ENCODE measurements at regions not wholly inside any gene's neighbourhood (a gene's known extent, or its start where the extent isn't known, plus 50 kb on each side); places are given as distances from the start of the nearest gene placed in this dataset.
"Not testable (repeated sequence)": the region's sequence is repeated elsewhere in the genome, so short reads cannot be mapped to it uniquely, and the experiment has no call there.

DNA sequence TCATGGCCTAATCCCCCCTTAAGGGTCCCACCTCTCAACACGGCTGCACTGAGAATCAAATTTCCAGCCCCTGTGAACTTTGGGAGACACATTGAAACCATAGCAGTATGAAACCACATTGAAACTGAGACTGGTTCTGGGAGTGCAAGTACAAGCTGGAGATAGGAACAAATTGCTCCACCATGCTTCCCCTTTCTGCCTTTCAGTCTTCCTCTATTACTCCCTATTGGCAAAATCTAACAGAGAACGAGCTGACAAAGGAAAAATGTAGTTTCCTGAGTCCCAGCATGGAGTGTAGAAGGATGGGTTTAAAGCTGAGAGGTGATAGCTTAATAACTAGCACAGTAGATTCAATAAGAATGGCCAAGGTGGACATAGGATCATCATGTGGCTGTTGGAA, 161.7 kb upstream of the RPL34 start:
- DNase-seq (ENCODE audit: low read depth) = no peak

DNA sequence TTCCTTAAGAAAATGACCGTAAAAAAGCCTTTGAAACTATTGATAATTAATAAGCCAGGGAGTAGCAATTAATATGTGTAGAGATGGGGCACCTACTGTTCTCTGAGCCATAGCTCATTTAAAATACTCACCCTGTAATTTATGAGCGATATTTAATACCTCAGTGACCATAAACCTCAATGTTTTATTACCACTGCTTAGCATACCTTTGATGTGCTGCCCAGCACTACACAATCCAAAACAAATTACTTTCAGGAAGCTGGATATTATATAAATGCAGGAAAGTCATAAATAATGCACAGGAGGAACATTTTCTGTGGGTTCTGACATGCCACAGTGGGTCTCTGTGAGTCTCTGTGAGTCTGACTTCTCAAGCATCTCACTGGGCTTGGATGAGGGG, 166.1 kb upstream of the RPL34 start:
- no peak for DNase-seq (ENCODE audit: low read depth)

DNA sequence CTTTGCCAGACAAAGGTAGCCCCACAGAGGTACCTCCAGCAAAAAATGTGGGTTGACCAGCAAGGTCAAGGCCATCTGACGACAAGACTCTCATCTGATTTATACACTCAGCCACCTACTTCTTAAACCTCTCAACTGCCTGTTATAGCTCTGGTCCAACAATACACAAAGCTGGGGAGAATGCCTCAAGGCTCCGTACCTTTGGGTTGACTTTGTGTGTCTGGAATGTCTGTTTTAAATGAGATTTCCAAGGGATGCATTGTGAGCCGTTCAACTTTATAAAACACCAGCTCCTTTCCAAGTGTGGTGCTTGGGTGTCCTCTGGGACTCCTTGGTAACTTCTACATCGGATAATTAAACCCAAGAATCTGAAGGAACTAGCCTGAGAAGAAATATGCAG, 167.0 kb upstream of the RPL34 start:
- no peak for DNase-seq (ENCODE audit: low read depth)

DNA sequence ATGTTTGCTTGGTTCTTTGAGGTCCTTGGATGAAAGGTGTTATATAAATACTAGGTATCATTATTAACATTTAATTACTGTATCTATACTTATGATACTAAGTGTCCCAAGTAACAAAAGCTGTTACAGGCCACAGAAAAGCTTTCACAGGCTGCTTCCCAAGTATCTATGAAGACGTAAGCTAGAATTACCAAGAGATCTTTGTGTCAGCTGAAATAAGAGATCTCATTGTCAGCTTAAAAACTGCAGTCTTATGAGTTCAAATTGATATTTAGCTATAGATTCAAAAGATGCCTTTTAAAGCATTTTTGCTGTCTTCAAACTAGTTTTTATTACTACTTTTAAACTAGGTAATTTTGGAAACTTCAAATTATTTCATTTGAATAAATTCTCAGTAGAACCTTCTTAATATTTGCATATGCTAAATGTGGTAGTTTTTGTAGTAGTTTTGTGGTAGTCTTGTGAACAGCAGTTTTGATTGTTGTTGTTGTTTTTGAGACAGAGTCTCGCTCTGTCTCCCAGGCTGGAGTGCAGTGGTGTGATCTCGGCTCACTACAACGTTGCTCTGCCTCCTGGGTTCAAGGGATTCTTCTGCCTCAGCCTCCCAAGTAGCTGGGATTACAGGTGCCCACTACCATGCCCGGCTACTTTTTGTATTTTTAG, 170.0 kb upstream of the RPL34 start:
- no peak for DNase-seq (ENCODE audit: low read depth)

DNA sequence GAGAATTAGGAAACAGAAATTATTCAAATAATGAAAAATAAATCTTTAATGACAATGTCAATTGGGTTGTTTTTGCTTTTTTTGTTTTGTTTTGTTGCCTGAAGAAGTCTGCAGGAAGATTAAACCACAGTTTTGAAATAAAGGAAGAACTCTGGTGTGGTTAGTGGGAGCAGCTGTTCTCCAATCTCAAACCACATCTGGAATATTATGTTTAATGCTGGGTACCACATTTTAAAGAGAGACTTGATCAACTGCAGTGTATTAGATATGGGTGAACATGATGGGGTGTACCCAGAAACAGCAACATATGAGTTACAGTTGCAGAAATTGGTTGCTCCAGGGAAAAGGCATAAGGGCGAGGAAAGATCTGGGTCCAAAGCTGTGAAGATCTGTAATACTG, 171.2 kb upstream of the RPL34 start:
- peak; percentile 4 for DNase-seq (ENCODE audit: low read depth)

DNA sequence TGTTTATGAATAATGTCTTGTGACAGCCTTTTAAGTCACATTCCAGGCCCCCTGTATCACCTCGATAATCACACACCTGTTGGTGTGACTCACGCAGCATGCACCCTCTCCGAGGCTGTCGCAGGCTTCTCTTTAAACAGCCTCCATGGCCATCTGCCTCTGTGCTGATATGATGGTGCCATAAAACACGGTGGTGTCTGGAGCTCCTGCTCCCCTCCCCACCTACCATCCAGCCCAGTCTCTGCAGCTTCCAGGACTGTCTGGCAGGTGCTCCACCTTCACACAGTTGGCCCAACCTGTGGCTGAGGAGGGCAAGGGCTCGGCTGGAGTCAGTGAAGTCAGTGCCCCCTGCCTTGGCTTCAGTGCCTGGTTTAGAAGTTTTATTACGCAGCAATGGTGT, 173.8 kb upstream of the RPL34 start:
- DNase-seq (ENCODE audit: low read depth) = no peak

DNA sequence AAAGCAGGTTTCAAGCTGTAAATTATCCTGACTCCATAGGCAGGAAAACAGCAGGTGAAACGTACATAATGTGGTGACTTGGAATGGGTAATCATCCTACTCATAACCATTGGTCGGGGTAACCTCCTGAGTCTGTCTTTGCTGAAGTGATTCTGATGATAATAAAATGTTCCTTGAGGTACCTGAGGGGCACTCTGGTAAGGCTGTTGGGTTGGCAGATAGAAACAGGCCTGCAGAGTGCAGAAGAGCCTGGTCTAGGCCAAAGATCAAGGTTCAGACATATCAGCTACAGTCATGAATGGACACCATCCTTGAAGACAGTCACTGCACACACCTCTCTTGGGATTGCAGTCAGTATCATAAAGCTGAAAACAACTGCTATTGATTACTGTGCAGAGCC, 174.7 kb upstream of the RPL34 start:
- DNase-seq (ENCODE audit: low read depth) = no peak

DNA sequence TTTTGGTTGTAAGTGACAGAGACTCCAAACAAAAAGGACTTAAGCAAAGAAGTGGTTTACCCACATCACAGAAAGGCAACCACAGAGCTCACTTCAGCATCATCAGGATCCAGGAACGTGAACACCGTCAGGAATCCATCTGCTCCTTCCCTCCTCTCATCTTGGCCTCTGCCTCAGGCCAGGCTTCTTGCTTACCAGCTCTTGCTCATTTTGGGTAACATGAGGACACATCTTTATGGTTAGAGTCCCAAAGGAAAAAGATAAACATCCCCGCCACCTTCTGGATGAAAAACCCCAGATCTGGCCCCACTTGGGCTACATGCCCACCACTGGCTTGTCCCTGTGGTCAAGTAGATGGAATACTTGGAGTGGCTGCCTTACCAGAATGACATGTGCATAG, 176.8 kb upstream of the RPL34 start:
- DNase-seq (ENCODE audit: low read depth) = peak; percentile 78

DNA sequence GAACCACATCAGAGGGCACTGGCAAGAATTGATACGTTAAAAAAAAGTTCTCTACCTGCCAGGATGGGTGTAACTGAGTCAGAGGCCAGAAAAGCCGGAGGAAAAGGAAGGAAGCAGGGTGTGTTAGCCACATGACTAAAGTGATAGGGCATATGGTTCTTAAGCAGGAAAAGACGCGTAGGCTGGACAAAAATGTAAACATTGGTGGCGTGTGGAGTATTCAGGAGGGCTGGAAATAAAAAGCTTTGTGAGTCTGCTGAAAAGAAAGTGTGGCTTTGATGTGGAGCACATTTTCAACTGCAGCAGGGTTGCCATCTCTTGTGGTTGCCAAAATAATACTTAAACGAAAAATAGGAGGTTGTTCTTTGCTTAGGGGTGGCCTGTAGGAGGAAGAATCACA, 186.5 kb upstream of the RPL34 start:
- peak; percentile 42 for DNase-seq (ENCODE audit: low read depth)

DNA sequence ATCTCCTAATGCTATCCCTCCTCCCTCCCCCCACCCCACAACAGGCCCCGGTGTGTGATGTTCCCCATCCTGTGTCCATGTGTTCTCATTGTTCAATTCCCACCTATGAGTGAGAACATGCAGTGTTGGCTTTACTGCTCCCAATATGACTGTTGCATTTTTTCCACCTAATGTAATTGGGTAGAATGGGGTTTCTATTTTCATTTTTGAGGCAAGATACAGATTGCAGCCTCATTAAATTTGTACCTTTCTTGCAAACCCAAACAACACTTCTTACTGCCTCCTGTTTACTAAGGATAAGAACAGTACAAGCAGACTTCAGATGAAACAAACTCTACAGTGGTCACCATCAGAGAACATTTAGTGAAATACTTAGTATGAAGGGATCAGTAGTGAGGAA, 187.0 kb upstream of the RPL34 start:
- not testable (repeated sequence) for DNase-seq (ENCODE audit: low read depth)

DNA sequence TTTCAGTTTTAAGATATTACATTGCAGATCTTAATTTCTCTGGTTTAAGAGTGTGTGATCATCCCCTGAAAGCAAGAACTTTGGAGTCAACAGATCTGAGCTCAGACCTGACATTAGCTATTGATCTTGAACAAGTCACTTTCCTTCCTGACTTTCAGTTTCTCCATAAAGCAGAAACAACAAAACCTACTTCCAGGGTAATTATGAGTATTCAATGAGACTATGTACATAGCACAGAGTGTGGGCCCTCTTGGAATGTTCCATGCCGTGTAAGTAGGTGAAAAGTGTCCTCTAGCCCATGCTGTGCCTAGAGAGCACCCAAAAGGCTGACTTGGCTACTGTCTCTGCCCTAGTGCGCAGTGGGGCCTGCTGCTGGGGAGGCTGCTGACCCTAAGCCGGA, 188.0 kb upstream of the RPL34 start:
- no peak for DNase-seq (ENCODE audit: low read depth)

DNA sequence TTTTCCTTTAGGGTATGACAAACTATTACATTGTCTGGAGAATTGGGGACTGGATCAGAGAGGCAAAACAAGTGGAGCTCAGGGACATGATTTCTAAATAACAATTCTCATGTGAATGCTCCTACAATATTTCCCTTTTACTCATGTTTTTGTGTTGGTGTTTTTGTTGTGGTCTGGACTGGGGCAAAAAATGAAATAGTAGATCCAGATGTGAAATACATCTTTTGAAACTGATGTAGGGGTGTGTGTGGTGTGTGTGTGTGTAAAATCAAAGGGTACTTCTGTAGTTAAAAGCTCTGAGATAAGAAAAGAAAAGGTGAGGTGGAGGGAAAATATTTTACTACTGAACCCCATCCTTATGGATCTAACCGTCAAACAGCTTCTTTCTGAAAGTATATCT, 188.4 kb upstream of the RPL34 start:
- no peak for DNase-seq (ENCODE audit: low read depth)

DNA sequence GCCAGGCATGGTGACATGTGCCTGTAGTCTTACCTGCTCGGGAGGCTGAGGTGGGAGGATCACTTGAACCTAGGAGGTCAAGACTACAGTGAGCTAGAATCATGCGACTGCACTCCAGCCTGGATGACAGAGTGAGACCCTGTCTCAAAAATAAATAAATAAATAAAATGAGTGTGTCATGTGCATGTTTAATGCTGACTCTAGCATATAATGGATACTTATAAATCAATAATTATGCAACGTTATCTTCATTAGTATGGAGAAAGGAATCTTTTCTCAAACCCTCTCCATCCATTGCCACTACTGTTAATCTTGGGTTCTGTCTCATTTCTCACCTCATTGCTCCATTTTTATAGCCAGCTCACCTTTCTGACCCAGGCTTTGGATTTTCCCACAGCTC, 189.5 kb upstream of the RPL34 start:
- no peak for DNase-seq (ENCODE audit: low read depth)

DNA sequence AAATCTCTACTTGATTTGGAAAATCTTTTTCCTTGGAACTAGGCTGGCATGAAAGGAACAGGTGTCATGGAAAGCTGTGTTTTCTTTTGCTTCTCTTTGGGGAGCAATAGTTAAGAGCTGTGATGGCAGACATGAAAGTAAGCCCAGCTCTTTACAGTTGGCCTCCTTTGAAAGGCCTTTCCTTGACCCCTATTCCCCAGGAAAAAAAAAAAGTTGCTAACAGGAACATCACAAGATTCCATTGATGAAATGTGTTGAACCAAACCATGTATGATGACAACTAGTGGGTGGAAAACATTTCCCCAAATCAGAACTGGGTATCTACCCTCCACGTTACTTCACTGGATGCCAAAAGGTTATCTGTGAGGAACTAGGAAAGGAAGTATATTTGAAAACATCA, 190.7 kb upstream of the RPL34 start:
- DNase-seq (ENCODE audit: low read depth) = no peak

DNA sequence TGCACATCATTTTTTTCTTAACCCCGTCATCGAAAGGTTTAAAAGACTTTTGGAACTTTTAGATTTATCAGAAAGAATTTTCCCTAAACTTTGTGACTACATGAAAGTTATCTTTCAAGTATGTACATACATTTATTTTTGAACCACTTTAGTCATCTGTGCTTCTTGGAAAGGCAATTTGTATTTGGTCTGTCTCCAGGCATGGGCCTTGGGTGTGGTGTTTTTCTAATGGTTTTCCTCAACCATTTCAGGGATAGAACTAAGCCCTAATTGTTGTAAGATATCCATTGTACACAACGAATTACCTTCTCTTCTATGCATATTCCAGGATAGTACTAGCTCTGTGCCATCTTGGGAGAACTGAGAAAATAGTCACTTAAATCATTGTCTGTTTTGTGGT, 191.5 kb upstream of the RPL34 start:
- no peak for DNase-seq (ENCODE audit: low read depth)

DNA sequence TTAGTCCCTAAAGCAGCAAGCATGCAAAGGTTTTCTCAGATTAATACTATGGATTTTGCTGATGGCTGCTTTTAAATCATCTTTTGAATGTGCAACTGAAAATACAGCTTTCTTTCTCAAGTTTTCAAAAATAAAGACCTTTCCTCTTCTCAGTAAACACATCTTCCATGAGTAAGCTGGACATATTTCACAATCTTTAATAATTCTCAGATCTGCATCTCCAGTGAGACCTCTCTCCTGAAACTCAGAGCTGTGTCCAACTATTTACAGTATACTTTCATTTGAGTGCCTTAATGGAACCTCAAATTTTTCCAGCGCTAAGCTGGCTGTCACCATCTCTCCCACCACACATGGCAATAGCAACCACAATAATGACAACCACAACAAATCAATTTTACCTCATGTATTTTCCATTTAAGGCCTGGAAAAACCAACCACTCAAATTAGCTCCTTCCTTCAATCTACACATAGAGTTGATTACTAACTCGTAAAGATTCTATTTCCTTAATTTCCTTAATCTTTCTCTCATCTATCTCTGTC, 192.4 kb upstream of the RPL34 start:
- DNase-seq (ENCODE audit: low read depth) = no peak

DNA sequence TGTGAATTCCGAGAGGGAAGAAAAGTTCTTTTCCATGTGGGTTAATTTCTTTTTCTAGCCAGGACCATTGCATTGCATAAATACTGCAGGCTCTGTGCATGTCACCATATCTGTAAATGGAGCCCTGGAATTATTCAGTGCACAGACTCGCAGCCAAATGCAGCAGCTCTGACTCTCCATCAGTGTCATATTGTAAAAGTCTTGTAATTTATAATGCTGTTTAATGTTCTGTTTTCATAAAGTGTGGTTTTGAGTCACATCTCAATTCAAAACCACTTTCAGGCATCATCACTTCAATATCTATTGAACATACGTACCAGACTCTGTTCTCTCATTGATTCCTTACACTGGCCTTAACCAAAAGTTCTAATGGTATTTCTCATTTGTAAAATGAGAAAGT, 193.9 kb upstream of the RPL34 start:
- DNase-seq (ENCODE audit: low read depth) = peak; percentile 24

DNA sequence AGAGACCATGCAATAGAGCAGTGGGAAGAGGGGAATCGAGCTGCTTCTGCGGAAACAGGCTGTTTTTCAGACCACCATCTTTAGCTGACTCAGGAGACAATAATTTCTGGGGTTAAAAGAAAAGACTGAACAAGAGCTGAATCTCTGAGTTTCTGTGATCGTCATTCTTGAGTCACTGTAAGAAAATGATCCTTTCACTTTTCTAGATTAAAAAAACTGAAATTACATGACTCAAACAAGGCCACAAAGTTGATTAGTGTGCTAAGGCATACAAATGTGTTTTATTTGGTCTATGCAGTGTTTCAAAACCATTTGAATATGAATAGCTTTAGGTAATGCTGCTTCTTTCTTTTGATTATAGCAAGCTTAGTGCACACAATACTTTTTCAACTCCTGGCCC, 194.4 kb upstream of the RPL34 start:
- DNase-seq (ENCODE audit: low read depth) = peak; percentile 81

DNA sequence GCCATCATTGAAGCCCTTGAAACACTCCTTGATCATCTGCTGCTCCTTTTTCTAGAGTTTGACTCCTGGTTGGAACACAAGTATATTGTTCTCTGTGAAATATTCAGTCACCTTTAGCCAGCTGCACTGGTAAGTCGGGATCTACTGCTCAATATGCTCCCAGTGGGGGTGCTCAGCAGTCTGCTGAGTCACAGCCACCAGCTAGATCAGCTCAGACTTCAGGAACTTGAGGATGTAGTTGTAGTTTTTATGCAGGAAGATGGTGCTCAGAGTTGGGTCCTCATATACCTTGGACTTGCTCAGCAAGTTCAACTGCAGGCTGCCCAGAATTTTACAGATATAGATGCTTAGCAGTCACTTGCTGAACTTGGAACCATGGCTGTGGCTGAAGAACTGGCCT, 202.5 kb upstream of the RPL34 start:
- DNase-seq (ENCODE audit: low read depth) = peak; percentile 3

DNA sequence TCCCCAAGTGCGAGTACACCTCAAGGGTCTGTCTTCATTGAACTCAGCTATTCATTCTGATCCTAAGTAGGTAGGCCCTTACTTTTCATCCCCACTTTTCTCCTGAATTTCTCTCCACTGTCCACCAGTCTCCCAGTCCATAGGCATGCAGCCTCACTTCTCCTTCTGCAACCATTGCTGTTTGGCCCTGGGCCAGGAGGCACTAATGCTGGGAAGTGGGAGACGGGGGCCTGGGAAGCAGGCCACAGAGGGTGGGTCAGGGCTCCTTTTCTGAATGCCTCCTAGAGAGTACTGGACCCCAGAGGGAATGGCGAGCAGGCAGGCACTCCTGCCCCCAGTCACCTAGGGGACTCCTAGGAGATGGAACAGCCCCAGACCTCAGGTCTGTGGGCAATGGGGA, 203.5 kb upstream of the RPL34 start:
- no peak for DNase-seq (ENCODE audit: low read depth)

DNA sequence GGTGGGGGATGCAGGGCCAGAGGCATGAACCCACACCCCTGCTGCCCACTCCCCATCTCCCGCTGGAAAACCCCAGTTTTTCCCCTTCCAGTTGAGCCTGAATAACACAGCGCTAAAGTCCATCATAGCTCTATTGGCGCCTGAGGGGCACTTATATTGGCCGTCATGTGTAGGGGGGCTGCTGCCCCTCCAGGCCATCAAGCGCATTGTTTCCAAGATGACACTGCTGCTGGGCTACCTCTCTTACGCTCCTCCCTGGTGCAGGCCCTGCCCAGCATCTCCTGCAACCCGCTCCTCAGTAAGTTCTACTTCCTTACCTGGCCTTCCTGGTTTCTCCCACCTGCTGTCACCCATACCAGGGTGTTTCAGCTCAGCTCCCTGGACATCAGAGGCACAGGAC, 205.0 kb upstream of the RPL34 start:
- no peak for DNase-seq (ENCODE audit: low read depth)

DNA sequence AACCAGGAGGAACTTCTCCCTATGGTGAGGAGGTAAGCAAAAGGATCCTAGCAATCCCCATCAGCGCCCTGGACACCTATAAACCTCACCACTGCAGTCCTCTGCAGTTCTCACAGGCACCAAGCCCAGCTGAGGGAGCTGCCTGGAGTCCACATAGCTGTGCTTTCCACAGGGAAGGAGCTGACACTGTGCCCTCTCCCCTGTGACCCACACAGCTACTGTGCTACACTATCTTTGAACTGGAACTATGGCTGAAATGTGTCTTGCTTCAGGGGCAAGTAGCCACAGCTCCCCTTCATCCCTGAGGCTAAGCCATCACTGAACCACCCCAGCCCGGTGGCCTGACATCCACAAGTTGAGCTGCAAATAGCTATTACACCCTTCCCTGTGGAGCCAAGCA, 208.5 kb upstream of the RPL34 start:
- no peak for DNase-seq (ENCODE audit: low read depth)

DNA sequence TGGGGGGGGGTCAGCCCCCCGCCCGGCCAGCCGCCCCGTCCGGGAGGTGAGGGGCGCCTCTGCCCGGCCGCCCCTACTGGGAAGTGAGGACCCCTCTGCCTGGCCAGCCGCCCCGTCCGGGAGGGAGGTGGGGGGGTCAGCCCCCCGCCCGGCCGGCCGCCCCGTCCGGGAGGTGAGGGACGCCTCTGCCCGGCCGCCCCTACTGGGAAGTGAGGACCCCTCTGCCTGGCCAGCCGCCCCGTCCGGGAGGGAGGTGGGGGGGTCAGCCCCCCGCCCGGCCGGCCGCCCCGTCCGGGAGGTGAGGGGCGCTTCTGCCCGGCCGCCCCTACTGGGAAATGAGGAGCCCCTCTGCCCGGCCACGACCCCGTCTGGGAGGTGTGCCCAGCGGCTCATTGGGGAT, 210.7 kb upstream of the RPL34 start:
- not testable (repeated sequence) for DNase-seq (ENCODE audit: low read depth)

DNA sequence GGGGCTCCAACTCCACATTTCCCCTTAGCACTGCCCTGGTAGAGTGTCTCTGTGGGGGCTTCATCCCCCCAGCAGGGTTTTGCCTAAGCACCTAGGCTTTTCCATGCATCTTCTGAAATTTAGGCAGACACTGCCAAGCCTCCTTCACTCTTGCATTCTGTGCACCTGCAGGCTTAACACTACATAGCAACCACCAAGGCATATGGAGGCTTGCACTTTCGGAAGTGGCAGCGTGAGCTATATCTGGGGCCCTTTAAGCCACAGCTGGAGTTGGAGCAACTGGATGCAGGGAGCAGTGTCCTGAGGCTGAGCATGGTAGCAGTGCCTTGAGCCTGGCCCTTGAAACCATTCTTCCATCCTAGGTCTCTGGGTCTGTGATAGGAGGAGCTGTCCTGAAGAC, 214.8 kb upstream of the RPL34 start:
- DNase-seq (ENCODE audit: low read depth) = no peak

Measured in RPMI7951 (cell line).